ENCODE measurements at regions not wholly inside any gene's neighbourhood (a gene's known extent, or its start where the extent isn't known, plus 50 kb on each side); places are given as distances from the start of the nearest gene placed in this dataset.
A peak's percentile ranks its signal among the peaks of the same experiment; 100 is the strongest.

DNA sequence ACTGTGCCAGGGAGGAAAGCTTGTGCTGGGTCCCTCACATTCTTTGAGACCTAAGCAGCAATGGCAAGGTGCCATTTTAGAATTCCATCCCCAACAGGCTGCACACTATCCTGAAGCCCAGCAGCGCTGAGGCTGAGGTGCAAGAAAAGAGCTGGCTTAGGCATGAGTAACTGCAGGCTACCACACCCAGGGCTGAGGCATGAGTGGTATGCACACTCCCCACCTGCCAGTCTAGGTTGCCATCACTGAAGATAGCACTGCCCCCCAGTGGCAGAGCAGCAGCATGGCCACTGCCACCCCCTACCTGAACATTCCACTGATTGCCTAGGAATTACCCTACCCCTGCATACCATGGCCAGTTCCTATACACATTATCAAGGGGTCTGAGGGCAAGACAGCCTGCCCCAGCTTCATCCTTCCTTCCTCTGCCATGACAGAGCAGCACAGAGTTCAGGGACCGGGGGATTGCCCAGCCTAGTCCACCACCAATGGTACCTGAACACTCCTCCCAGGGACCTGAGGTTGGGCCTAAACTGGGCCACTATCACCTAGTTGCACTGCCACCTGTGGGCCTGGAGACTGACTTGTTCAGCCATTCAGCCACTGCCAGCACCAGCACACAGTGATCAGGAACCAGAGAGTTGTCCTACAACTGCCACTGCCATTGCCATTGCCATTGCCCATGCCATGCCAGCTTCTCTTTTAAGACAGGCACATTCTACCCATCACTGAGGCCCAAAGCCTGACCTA, 129.8 kb downstream of the SATB1 start:
- DNase-seq = peak; percentile 90

DNA sequence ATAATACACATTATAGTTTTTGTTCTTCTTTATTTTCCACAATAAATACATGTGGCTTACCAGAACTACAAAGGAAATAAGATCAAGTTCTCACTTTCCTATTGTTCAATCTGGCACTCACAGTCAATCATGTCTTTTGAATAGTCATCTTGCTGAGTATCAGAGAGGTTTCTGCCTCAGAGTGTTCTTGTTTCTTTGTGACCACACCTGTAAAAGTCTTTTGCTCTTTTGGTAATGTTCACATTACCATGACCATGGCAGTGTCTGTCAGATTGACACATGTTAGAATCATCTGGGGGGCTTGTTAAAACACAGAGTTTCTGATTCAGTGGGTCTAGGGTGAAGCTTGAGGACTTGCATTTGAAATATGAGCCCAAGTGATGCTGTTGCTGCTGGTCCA, 135.0 kb downstream of the SATB1 start:
- no peak for DNase-seq

DNA sequence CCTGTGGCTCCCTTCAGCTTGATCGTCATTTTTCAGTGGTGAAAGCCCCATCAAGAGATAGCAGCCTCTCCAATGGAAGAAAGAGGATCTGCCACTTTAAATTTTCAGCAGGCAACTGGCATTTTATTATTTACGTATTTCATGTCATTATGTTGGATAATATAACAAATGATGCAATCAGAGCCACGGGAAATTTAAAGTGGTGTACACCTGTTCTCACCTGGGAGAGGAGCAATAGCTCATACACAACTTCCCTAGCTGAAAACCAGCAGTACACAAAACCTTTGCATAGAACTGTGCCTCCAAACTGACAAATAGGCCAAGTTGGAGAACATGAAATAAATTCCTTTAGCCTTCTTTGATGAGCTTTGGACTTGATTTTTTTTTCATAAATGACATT, 136.9 kb downstream of the SATB1 start:
- DNase-seq = no peak

DNA sequence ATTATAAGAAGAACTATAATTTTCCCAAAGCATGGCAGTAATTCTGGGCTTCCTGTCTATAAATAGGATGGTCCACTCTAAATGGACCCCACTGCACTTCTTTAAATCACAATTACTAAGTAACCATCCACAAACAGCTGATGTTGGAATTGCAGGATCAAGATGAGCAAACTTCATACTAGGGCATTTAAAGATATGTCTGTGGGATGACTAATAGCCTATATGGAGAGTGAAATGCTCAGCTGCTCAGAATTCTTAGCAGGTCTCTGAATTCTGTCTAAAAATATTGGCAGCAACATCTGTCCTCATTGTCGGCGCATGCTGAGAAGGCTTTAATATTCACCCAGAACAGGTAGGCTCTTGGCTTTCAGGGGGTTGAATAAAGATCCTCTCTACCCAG, 140.4 kb downstream of the SATB1 start:
- no peak for DNase-seq

DNA sequence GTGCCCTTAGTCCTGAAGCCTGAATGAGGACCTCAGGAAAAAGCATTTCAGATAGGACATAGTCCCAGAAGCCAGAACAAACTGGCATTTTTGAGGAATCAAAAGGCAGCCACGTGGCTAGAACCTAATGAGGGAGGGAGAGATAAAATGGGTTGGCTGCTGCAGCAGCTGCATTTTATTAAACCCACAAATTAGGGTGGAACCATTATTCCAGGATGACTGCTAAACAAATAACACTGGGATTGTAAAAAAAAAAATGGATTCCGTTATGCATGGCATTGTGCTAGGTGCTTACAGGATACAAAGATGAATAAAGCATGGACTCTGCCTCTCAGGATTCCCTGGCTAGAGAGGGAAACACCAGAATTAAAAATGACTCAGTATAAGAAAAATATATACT, 141.5 kb downstream of the SATB1 start:
- DNase-seq = no peak

DNA sequence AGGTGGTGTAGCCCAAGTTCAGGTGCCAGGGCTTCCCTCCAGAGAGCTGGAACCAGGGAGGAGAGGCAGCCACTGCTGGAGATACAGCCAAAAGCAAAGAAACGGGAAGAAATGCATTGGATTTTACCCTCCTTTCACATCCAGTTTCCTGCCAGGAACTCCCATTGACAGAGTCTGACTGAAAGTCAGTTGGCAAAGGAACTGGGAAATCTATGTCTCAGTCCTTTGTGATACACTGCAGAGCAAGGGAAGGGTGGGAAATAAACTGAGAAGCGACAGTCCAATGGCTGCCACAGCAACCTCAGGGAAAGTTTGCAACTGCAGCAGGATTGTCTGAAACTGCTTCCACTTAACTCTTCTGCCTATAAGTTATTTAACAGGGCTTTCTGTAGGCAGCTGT, 142.6 kb downstream of the SATB1 start:
- DNase-seq = no peak

DNA sequence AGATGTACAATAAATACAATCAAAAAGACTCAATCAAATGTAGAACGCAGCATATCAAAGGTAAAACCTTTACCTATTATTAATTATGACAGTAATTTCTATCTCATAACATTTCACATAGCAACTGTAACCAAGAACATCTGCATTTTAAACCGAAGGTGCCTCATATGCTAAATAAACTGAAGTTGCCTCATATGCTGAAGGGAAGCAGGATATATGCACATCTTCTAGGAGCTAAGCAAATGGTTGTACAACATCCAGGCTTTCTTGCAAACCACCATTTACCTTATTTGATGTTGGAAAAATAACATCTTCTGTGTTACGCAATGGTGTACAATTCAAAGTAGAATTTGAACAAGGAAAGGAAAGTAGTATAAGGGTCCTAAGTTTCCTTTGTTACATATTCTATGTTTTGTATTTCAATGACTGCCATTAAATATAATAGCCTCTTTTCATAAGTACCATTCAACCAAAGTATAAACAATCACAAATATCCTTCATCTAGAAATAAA, 145.9 kb downstream of the SATB1 start:
- DNase-seq = no peak

DNA sequence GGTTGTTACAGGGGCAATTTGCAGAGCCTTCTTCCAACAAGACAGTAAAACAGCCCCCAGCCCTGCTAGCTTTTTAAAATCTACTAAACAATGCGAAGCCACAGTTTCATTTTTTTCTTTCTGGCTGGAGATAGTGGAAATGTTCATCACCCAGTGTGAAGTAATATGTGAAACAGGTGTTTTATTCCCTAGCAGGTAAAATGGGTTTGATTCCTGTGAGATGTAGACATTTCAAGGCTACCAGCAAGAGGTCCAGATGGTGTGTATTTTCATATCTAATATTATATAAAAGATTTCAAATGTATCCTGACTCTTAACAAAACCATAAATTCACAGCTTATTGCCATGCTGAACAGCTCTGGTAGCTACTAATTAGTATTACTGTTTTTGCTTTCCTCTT, 160.3 kb downstream of the SATB1 start:
- DNase-seq = no peak

DNA sequence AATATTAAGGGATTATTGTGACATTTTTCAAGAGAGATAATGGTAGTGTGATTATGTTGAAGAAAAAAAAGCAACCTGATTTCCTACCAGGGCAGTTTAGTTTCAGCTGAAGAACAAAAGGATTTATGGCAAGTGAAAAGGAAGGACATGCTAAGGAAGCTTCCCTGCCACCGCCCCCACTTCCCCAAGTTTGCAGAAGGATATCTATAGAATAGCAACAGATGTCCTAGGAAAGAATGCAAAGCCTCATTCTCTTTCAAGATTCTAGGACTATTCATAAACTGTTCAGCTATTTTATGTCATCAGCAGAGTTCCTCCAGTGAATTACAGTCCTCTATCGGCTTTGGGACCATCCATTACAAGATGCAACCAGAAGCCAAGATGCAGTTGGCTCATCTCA, 160.8 kb downstream of the SATB1 start:
- DNase-seq = no peak

DNA sequence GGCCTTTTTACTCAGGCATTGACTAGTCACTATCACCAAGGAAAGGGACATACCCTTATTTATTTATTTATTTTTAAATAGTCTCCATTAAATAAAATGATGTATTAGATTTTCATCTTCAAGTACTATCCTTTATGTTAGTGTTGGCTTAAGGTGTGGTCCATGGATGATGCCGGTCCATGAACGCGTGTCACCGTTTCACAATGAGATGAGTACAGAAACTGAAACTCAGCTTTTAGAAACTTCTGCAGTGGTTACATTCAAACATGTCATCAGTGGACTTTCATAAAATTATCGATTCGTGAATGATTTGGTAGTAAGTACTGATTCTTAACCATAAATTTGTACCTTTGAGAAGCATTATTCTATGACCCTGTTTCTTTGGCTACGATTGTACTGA, 166.6 kb downstream of the SATB1 start:
- DNase-seq = no peak

DNA sequence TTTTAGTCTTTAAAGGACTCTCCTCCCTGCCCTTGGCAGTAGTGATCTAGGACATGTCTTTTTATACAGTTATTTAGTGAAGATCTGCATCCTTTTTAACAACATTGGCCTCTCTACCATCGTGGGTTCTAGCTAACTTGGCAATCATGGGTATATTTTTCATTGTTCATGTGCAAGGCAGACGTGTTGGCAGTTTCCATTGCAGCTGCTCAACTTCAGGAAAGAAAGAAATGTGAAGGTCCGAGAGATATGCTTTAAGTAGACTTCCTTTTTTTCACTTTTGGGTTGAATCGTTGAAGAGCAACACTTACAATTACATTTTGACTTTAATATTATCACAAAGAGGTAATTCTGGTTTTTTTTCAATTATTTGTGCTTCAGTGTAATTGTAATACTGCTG, 172.6 kb downstream of the SATB1 start:
- peak; percentile 39 for DNase-seq

DNA sequence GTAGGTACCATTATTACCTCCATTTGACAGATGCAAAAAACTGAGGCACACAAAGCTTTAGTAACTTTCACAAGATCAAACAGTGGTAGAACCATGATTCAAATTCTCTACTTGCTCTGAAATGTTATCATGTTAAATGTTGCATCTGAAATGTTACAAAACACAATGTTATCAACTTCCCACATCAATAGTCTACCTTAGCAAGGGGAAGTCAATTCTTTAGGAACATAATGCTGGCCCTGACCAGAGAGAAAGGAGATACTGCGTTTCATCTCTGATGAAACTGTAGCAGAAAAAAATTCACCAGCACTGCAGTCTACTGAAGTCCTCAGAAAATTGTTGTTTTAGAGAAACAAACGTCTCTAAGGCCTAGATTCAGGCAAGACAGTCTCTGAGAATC, 174.1 kb downstream of the SATB1 start:
- DNase-seq = no peak

DNA sequence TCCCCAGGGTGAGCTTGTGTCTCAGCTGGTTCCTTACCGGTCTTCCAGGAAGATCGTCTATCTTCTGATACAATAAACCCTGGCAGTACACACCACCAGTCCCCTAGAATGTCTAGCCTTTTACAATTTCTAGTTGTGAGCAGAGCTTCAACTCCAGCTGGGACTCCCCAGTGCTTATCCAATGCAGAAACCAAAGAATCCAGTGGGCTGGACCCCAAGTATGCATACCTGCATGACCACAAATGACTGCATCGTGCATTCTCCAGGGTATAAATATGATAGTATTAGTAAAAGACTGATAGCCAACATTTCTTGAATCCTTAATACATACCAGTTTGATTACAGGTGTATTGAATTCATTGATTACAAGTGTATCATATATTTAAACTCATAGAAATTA, 176.0 kb downstream of the SATB1 start:
- no peak for DNase-seq

DNA sequence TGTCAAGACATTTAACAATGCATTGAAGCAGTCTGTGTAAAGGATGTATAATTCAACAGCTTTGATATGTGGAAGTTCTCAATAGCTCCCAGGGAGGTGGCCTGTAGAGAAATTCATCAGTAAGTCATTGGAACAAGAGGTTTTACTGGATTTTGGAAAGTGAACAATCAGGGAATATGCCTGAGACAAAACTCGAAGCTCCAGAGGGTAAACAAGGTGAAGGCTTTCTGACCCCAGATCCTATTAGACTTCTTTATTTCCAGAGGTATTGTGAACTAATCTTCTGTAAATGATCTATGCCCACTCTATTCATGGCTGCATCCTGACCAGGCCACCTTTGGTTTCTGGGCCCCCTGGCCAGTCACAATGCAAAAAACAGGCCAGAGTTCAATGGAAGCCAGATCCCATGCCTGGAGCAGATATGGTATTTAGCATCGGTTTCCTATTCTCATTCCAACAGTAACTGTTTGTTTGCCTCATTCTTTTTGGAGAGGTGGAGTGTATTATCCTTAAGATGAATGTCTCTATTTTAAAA, 177.3 kb downstream of the SATB1 start:
- no peak for DNase-seq

DNA sequence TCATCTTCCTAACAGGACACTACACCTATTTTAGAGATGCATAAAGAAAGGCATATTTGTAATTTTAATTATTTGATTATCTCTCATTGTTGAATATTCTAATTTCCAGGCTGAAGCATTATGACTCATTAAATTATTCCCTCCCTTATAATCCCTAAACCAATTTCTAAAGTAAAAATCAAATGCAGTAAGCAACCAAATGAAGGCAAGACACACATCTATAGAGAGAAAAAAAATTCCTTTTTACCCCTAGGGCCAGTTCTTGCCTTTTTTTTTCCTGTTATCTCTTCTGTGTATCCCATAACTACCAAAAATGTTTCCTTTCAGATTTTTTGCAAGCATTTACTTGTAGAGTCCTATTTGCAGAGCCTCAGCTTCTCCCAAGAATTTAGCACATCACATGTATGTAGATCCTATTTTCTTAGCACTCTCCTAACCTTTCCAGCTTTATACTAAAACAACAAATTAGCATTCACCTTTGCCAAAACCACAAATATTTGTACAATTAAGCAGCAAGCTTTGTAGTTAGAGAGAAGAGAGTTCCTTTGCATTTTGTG, 177.9 kb downstream of the SATB1 start:
- DNase-seq = no peak

DNA sequence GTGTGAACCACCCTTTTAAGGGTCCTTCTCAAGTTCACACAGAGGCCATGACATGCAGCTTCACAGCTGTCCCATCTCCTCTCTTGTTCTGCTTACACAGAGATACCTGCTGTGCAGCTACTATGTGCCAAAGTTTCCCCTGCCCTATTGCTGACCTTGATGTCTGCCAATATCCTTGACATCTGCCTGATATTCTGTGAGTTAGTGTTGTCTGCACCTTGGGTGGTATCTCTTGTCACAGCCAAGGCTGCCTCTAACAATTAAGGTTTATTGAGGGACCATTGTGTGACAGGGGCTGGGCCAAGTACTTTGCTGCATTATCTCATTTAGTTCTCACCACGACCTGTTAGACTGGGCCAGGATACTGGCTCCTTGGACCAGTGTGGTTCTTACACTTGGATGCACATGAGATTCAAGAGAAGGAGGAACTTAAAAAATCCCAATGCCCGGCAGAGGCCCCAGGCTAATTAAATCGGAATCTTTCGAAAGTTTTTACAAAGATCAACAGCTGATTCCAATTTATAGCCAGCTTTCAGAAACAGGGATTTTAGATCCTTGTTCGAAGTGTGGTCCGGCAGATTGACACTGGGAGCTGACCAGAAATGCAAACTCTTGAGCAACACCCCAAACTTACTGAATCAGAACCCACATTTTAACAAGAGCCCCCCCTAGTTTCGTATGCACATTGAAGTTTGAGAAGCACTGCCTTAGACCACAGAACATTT, 178.6 kb downstream of the SATB1 start:
- no peak for DNase-seq

DNA sequence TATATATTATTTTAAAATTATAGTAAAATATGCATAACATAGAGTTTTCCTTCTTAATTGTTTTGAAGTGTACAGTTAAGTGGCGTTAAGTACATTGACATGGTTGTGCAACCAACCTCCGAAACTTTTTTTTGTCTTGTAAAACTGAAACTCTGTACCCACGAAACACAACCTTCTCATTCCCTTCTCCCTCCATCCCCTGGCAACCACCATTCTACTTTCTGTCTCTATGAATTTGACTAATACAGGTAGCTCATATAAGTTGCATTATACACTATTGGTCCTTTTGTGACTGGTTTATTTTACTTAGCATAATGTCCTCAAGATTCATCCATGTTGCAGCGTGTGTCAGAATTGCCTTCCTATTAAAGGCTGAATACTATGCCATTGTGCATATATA, 179.4 kb downstream of the SATB1 start:
- DNase-seq = no peak

DNA sequence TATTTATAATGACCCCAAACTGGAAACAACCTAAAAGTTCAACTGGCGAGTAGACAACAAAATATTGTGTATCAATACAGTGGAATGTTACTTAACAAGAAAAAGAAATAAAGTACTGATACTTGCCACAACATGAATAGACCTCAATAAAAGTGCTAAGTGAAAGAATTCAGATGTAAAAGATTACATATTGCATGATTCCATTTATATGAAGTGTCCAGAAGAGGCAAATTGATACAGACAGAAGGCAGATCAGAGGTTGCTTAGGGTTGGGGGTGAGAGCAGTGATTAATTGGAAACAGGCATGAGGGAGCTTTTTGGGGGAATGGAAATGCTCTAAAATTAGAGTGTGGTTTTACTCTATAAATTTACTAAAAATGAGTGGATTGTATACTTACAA, 183.3 kb downstream of the SATB1 start:
- DNase-seq = no peak

DNA sequence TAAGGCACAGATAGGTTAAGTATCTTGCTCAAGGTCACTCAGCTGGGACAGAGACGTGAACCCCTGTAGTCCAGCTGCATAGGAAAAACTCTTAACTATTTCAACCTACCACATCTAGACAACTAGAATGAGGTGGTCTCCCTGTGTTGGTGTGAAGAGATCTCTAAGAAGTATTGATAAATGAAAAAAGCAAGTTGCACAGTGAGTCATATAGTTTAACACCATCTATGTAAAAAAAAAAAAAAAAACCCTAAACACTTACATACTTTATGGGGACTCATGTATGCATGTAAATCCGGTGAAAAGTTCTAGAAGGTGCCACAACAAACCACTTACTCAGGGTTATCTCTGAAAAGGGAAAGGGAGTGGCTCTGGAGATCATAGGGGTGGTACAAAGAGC, 185.5 kb downstream of the SATB1 start:
- no peak for DNase-seq

DNA sequence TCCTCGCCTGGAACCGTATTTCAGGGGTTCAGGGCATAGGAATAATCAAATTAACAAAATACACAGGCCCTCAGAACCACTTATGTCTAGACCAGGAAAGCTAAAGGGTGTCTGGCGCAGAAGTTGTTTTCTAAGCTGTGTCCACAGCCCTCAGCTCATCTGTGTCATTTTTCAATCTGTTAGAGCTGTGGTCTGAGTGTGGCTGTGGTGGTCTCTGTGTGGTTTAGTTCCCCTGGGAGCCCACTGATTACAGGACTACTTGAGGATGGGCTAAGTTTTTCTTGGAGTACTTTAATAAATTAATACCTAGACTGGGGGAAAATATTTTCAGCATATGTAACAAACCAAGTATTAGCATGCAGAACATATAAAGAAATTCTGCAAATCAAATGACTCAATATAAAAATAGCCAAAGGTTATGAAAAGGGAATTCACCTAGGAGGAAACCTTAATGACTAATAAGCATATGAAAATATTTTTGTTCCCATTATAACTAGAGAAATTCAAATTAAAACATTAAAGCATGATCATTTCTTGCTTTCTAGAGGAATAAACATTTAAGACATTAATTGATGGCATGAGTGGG, 186.3 kb downstream of the SATB1 start:
- no peak for DNase-seq

DNA sequence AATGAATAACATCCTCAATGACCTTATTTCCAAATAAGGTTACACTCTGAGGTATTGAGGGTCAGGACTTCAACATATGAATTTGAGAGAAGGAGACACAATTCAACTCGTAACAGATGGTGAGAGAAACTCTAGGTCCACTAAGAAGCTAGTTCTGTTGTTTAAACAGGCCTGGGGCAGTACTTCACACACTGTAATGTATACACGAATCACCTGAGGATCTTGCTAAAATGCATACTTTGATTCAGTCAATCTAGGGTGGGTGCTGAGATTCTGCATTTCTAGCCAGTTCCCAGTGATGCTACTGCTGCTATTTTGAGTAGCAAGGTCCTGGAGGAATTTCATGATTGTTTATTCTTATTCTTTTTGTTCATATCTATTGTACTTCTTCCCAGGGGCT, 186.8 kb downstream of the SATB1 start:
- DNase-seq = no peak

DNA sequence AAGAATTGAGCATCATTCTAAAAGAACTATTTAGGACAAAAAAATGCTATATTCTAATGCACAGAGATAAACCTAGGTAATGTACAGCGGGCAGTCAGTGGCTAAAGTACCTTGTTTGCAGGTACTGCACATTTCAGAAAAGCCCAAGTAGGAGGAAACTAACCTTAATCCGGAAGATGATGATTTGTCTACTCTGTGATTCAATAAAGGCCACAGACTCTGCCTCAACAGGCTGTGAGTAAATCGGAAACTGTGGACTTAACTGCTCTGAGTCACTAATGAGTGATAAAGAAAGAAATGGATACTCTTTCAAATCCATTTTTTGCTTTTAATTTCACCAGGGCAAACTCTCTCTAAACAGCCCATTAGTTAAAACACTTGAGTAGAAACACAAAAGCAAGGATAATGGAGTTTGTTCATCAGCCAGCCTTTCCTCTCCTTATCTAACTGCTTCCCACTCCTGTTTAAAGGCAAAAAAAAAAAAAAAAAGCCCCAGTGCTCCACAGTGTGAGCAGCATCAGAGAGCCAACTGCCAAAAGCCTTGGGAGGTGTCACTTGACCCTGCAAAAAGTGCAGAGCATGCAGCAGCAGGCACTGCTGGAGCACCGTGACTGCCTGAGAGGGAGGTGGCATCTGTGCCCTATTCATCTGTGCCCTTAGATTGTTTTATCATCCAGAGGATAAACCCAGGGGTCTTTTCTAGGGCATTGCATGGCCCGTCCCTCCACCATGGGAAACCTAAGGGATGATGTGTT, 187.7 kb downstream of the SATB1 start:
- no peak for DNase-seq

DNA sequence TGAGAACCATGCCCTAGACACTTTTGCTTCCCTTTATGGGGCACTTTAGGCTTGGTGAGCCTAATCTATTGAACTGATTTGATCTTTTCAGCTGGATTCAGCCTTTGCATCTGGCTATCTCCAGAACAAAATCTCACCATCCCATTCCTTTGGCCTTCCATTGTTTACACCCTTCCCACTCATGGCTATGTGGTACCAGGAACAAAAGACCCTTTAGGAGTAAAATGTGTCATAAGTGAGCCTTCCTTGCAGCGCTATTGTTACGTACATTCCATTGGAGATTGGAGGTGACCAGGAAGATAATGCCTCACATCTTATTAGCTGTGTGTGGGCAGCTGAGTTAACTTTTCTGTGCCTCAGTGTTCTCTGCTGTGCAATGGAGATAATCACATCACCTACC, 188.4 kb downstream of the SATB1 start:
- DNase-seq = no peak

All from GDM1 (cell line).